ENCODE measurements at regions not wholly inside any gene's neighbourhood (a gene's known extent, or its start where the extent isn't known, plus 50 kb on each side); places are given as distances from the start of the nearest gene placed in this dataset. TPM values are rescaled to one million over a fixed set of nuclear protein-coding genes. Genes with fewer than 3 reads are reported as not detected.

- DNase-seq (ENCODE audit: low spot score in 2 of 2) (no peak), FAIRE-seq (no peak)
These were observed 193.1 kb downstream of the PARM1 start for GRCh38 chr4:75126058-75126457.

GRCh38 chr4:75122424-75123014, 189.6 kb downstream of the PARM1 start:
- FAIRE-seq: no peak

GRCh38 chr4:75118739-75119138, 185.8 kb downstream of the PARM1 start:
- no peak for FAIRE-seq
- DNase-seq (ENCODE audit: low spot score in 2 of 2): no peak

More at GRCh38 chr4:75122424-75123014, 189.6 kb downstream of the PARM1 start:
- DNase-seq (ENCODE audit: low spot score in 2 of 2): no peak

GRCh38 chr4:75110061-75110460, 177.1 kb downstream of the PARM1 start:
- FAIRE-seq: no peak
- no peak for DNase-seq (ENCODE audit: low spot score in 2 of 2)

GRCh38 chr4:75107755-75108612, 175.1 kb downstream of the PARM1 start:
- DNase-seq (ENCODE audit: low spot score in 2 of 2) (no peak), FAIRE-seq (no peak)

GRCh38 chr4:75102787-75103085, 169.8 kb downstream of the PARM1 start:
- DNase-seq (ENCODE audit: low spot score in 2 of 2) (no peak), FAIRE-seq (no peak)

- no peak for FAIRE-seq
- no peak for DNase-seq (ENCODE audit: low spot score in 2 of 2)
These were observed 169.2 kb downstream of the PARM1 start for GRCh38 chr4:75101906-75102786.

Small RNA genes in the stretch of these regions (small RNA-seq; reads per million reads assigned to genes)
- gene AC093870.1: not detected
